GM13976 (cell line): ENCODE measurements at regions not wholly inside any gene's neighbourhood (a gene's known extent, or its start where the extent isn't known, plus 50 kb on each side); places are given as distances from the start of the nearest gene placed in this dataset.

Source experiments
- DNase-seq: peaks from one replicate; pipeline ENCODE4 v3.0.0; 2012; ENCODE audit warnings: low spot score
- CTCF ChIP-seq: IDR thresholded peaks from 2 replicates; pipeline ENCODE4 v1.5.1; 2012; ENCODE audit warnings: borderline replicate concordance, mild to moderate bottlenecking; ENCODE audit not compliant: insufficient read depth; ENCODE audit errors: extremely low read depth, missing control alignments, control extremely low read depth
- in situ Hi-C: fragments of 300-500 bp; cut with MboI; formaldehyde crosslinking; loops from one replicate; pipeline ENCODE4 v1.12.0; 2022; ENCODE audit warnings: low sequenced_read_pairs, mixed read lengths, inconsistent platforms; ENCODE audit not compliant: unreplicated experiment

GRCh38 chr13:38283346-38283745, 66.3 kb upstream of the UFM1 start:
- DNase-seq = no peak
- in situ Hi-C loops = no loop called here
- TF ChIP-seq CTCF = no peak

- DNase-seq = no peak
- in situ Hi-C loops = no loop called here
- TF ChIP-seq CTCF = no peak
Measured at GRCh38 chr13:38265132-38265497, 84.5 kb upstream of the UFM1 start.

- no peak for TF ChIP-seq CTCF
- DNase-seq = no peak
- in situ Hi-C loops = no loop called here
Measured at GRCh38 chr13:38264363-38265131, 85.1 kb upstream of the UFM1 start.

GRCh38 chr13:38262211-38262610, 87.4 kb upstream of the UFM1 start:
- TF ChIP-seq CTCF = no peak
- in situ Hi-C loops = no loop called here
- no peak for DNase-seq

- TF ChIP-seq CTCF = no peak
- in situ Hi-C loops = no loop called here
Measured at GRCh38 chr13:38255600-38255999, 94.1 kb upstream of the UFM1 start.

GRCh38 chr13:38239874-38240273, 109.8 kb upstream of the UFM1 start:
- DNase-seq = no peak
- TF ChIP-seq CTCF = no peak
- in situ Hi-C loops = no loop called here

More at GRCh38 chr13:38255600-38255999, 94.1 kb upstream of the UFM1 start:
- no peak for DNase-seq
